ENCODE measurements at regions not wholly inside any gene's neighbourhood (a gene's known extent, or its start where the extent isn't known, plus 50 kb on each side); places are given as distances from the start of the nearest gene placed in this dataset.

DNA sequence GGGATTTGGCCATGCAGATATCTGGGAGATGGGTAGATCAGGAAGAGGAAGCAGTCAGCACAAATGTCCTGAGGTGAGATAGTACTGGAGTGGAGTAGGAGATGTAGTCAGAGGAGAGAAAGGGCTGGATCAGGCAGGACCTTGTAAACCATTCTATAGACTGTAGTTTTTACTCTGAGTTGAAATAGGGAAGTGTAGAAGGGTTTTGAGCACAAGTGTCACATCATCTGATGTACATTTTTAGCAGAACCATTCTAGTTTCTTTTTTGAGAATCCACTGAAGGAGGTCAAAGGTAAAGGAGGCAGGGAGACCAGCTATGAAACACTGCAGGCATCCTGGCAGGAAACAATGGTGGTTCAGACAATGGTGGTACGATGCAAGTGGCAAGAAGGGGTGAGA, 194.6 kb upstream of the RRP15 start:
- TF ChIP-seq GATA2 (IDR thresholded peaks at IDR 0.05; ENCODE audit: low read depth, low read length) = no peak
- no peak for TF ChIP-seq GATA3 (IDR thresholded peaks at IDR 0.05; ENCODE audit: low read depth, low read length)
